Trophoblast cell (in vitro differentiated cells and primary cell): ENCODE measurements at regions not wholly inside any gene's neighbourhood (a gene's known extent, or its start where the extent isn't known, plus 50 kb on each side); places are given as distances from the start of the nearest gene placed in this dataset.

ENCODE experiments used
- DNase-seq, 2 donors: peaks; one replicate each; pipeline ENCODE4 v3.0.0-alpha.2; 2016
- H2AFZ ChIP-seq: 2 replicates; pipeline ENCODE4 v1.6.1; 2013; ENCODE audit warnings: low read length, moderate library complexity, mild to moderate bottlenecking; ENCODE audit not compliant: insufficient read depth, poor library complexity
- H2AK5ac ChIP-seq: 2 replicates; pipeline ENCODE4 v1.6.1; 2013; ENCODE audit warnings: mild to moderate bottlenecking, low read length
- H2BK120ac ChIP-seq: 2 replicates; pipeline ENCODE4 v1.6.1; 2013; ENCODE audit warnings: low read length, mild to moderate bottlenecking, moderate library complexity; ENCODE audit not compliant: insufficient read depth, poor library complexity
- H2BK12ac ChIP-seq: 2 replicates; pipeline ENCODE4 v1.6.1; 2013; ENCODE audit warnings: mild to moderate bottlenecking, low read length, moderate library complexity
- H2BK5ac ChIP-seq: 2 replicates; pipeline ENCODE4 v1.6.1; 2013; ENCODE audit warnings: low read length, low read depth, moderate library complexity, mild to moderate bottlenecking; ENCODE audit not compliant: poor library complexity
- H3K14ac ChIP-seq: 2 replicates; pipeline ENCODE4 v1.6.1; 2013; ENCODE audit warnings: mild to moderate bottlenecking, low read length
- H3K18ac ChIP-seq: 2 replicates; pipeline ENCODE4 v1.6.1; 2013; ENCODE audit warnings: mild to moderate bottlenecking, low read length
- H3K23ac ChIP-seq: 2 replicates; pipeline ENCODE4 v1.6.1; 2013; ENCODE audit warnings: low read length
- H3K27ac ChIP-seq: 2 replicates; pipeline ENCODE4 v1.5.1; 2013; ENCODE audit warnings: low read depth, mild to moderate bottlenecking, inconsistent platforms, low read length, moderate library complexity
- H3K27me3 ChIP-seq: 2 replicates; pipeline ENCODE4 v1.6.1; 2013; ENCODE audit warnings: inconsistent platforms, mild to moderate bottlenecking, low read length, moderate library complexity; ENCODE audit not compliant: insufficient read depth
- H3K36me3 ChIP-seq, 2 experiments: 1 replicate in 1 of 2; 2 replicates in 1 of 2; pipeline ENCODE4 v1.6.1; 2013; ENCODE audit warnings: low read length in 2 of 2, mild to moderate bottlenecking in 2 of 2, moderate library complexity in 1 of 2; ENCODE audit not compliant: insufficient read depth in 2 of 2, control insufficient read depth in 1 of 2
- H3K4ac ChIP-seq: 2 replicates; pipeline ENCODE4 v1.6.1; 2013; ENCODE audit warnings: low read depth, mild to moderate bottlenecking, low read length, moderate library complexity
- H3K4me1 ChIP-seq, 2 experiments: 1 replicate in 1 of 2; 2 replicates in 1 of 2; pipeline ENCODE4 v1.6.1; 2013; ENCODE audit warnings: low read length in 2 of 2, mild to moderate bottlenecking in 2 of 2, moderate library complexity in 1 of 2; ENCODE audit not compliant: insufficient read depth in 2 of 2, control insufficient read depth in 1 of 2
- H3K4me2 ChIP-seq: 2 replicates; pipeline ENCODE4 v1.6.1; 2013; ENCODE audit warnings: inconsistent platforms, mild to moderate bottlenecking, low read length, moderate library complexity
- H3K4me3 ChIP-seq: 2 replicates; pipeline ENCODE4 v1.5.1; 2013; ENCODE audit warnings: mild to moderate bottlenecking, low read depth, low read length, inconsistent platforms
- H3K79me1 ChIP-seq: one replicate; pipeline ENCODE4 v1.6.1; 2013; ENCODE audit warnings: low read length
- H3K79me2 ChIP-seq: 2 replicates; pipeline ENCODE4 v1.6.1; 2013; ENCODE audit warnings: low read length, mild to moderate bottlenecking; ENCODE audit not compliant: control insufficient read depth, insufficient read depth, poor library complexity
- H3K9ac ChIP-seq: 2 replicates; pipeline ENCODE4 v1.6.1; 2013; ENCODE audit warnings: mild to moderate bottlenecking, low read length
- H3K9me3 ChIP-seq: 2 replicates; pipeline ENCODE4 v1.6.1; 2013; ENCODE audit warnings: low read depth, mild to moderate bottlenecking, control low read depth, inconsistent platforms, low read length; ENCODE audit not compliant: insufficient read depth
- H4K12ac ChIP-seq: 2 replicates; pipeline ENCODE4 v1.6.1; 2013; ENCODE audit warnings: low read depth, mild to moderate bottlenecking, low read length, moderate library complexity
- H4K8ac ChIP-seq: 2 replicates; pipeline ENCODE4 v1.6.1; 2013; ENCODE audit warnings: low read depth, mild to moderate bottlenecking, low read length, moderate library complexity
- H4K91ac ChIP-seq: one replicate; pipeline ENCODE4 v1.6.1; 2013; ENCODE audit warnings: low read depth, mild to moderate bottlenecking, low read length, moderate library complexity
- WGBS: extraction: QIAGEN DNeasy Blood & Tissue Kit; methylation state at CpG from one replicate; pipeline ENCODE4 v1.1.7; 2013; ENCODE audit warnings: missing lambda C conversion rate; ENCODE audit not compliant: insufficient read length, insufficient coverage; ENCODE audit errors: extremely low coverage; 5-methylcytosine and 5-hydroxymethylcytosine counted together

DNA sequence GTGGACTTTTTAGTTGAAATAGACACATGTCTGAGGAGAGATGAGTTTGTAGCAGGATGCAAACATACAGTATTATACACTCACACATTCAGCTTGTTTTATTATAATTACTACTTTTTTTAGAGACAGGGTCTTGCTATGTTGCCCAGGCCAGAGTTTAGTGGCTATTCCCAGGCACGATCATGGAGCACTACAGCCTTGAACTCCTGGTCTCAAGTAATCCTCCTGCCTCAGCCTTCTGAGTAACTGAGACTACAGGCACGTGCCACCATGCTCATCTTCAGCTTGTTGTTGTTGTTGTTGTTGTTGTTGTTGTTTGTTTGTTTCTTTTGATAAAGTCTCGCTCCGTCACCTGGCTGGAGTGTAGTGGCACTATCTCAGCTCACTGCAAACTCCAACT, 94.7 kb upstream of the ACSL4 start:
- no peak overlapping the region for H3K23ac ChIP-seq
- H3K9ac ChIP-seq, result no peak overlapping the region
- no peaks in the 10 kb centered on the region for H3K27me3 ChIP-seq
- H4K12ac ChIP-seq, result no peak overlapping the region
- H2BK12ac ChIP-seq, result no peak overlapping the region
- H3K79me1 ChIP-seq, result peaks cover 6% of the 10 kb centered on the region
- no peak overlapping the region for H3K4me3 ChIP-seq
- peak overlapping the region; percentile 55 for H4K91ac ChIP-seq
- no peak overlapping the region for H3K27ac ChIP-seq
- peak overlapping the region; percentile 83 for H2BK120ac ChIP-seq
- H2AFZ ChIP-seq, result no peak overlapping the region
- H3K79me2 ChIP-seq, result no peaks in the 10 kb centered on the region
- no peaks in the 10 kb centered on the region for H3K9me3 ChIP-seq
- H2BK5ac ChIP-seq, result peak overlapping the region; percentile 63
- H3K4me1 ChIP-seq, result peaks cover 0 to 4% of the 10 kb centered on the region in 2 experiments
- peak overlapping the region; percentile 30 for H3K18ac ChIP-seq
- H3K4me2 ChIP-seq, result no peak overlapping the region
- H2AK5ac ChIP-seq, result peak overlapping the region; percentile 62
- H4K8ac ChIP-seq, result peak overlapping the region; percentile 28
- no peak overlapping the region for H3K4ac ChIP-seq
- DNase-seq, result no peak
- no CpG with 5 or more reads among the region's 4 CpGs for WGBS
- no peaks in the 10 kb centered on the region for H3K36me3 ChIP-seq
- no peak overlapping the region for H3K14ac ChIP-seq

DNA sequence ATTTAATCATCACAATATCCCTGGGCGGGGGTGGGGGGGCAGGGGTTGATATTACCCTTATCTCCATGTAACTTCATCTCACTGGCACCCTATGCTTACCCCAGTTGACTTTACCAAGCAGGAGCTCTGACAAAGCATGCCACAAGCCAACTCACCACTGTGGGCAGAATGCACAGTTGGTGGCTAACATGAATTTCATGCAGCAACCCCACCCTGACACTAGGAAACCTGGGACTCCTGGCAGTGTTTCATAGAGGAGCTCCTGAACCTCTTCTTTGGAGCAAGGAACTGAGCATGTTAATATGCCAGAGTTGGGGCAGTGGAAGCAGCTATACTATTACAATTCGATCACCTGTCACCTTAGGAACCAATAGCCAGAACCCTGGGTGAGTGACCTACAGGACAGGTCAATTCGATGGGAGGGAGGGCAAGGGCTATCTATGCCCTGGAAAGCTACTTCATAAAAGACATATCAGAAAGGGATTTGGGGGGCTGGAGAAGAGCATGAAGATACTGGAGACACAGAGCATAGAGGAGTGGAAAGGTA, 97.2 kb upstream of the ACSL4 start:
- Histone ChIP-seq H3K4ac (no peak overlapping the region), H4K8ac (no peak overlapping the region), H4K91ac (peak overlapping the region; percentile 14), H3K4me2 (no peak overlapping the region), H2AK5ac (no peak overlapping the region), H4K12ac (no peak overlapping the region), H3K27ac (peak overlapping the region; percentile 25), H3K27me3 (no peaks in the 10 kb centered on the region), H3K23ac (no peak overlapping the region), H3K4me1 (peaks cover 0 to 4% of the 10 kb centered on the region in 2 experiments), H3K79me1 (peaks cover 6% of the 10 kb centered on the region), H2BK5ac (no peak overlapping the region), H3K9me3 (no peaks in the 10 kb centered on the region), H2BK120ac (no peak overlapping the region), H3K18ac (peak overlapping the region; percentile 30), H2AFZ (no peak overlapping the region), H3K79me2 (no peaks in the 10 kb centered on the region), H3K14ac (no peak overlapping the region), H3K36me3 (no peaks in the 10 kb centered on the region), H3K9ac (no peak overlapping the region), H3K4me3 (no peak overlapping the region), H2BK12ac (no peak overlapping the region)
- DNase-seq, result no peak
- no CpG with 5 or more reads among the region's 3 CpGs for WGBS

DNA sequence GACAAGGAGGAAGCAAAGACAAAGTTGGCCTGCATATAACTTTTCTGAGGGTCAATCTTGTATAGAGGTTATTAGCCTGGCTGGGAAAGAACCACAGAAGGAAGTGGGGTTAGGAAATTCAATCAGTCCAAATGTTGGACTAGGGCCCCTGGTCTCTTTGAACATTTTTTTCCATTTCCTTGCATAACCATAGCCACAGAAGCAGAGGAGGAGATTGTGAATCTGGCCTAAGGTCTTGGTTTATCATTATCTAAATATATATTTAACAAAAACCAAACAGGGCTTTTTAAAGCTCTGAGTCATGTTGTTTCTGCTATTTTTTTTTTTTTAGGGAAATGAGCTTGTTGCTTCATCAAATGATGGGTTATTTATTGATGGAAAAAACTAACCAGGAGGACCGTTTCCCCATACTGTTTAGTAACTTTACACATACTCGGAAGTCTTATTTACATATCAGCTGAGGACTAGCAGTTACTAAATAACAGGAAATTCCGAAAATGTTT, 97.7 kb upstream of the ACSL4 start:
- Histone ChIP-seq H2AFZ (no peak overlapping the region), H2BK120ac (no peak overlapping the region), H3K79me2 (no peaks in the 10 kb centered on the region), H4K8ac (no peak overlapping the region), H3K79me1 (peaks cover 6% of the 10 kb centered on the region), H3K14ac (no peak overlapping the region), H3K27ac (peak overlapping the region; percentile 25), H3K4me3 (no peak overlapping the region), H2BK12ac (no peak overlapping the region), H4K12ac (no peak overlapping the region), H2BK5ac (no peak overlapping the region), H3K9ac (no peak overlapping the region), H3K4me1 (peaks cover 0 to 4% of the 10 kb centered on the region in 2 experiments), H3K4me2 (no peak overlapping the region), H2AK5ac (no peak overlapping the region), H3K23ac (no peak overlapping the region), H3K36me3 (no peaks in the 10 kb centered on the region), H4K91ac (no peak overlapping the region), H3K4ac (no peak overlapping the region), H3K27me3 (no peaks in the 10 kb centered on the region), H3K9me3 (no peaks in the 10 kb centered on the region), H3K18ac (no peak overlapping the region)
- DNase-seq, result peak in 1 of 2 donors; percentile 43
- WGBS, result no CpG with 5 or more reads among the region's 3 CpGs

DNA sequence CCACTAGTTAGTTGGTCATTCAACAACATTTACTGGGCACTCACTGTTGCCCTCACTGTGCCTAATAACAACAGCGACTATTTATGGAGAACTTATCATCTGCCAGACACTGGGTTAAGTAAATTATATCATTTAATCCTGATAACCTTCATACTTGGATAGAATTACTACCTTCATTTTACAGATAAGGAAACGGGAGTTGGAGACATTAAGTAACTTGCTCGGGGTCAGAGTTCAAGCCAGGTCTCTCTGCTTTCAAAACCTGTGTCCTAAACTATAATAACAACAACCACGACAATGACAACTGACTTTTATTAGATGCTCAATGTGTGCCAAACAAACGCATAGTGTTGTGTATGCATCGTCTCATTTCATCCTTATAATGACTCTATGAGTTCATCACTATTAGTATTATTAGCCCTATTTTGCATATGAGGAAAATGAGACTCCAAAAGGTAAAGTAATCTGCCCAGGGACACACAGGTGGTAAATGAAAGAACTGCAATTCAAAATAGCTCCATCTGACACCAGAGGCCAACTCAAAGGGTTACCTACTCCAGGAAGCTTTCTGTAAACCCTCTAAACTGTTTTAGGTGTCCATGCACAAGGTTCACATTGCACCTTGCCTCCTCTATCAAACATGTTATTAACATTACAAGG, 98.4 kb upstream of the ACSL4 start:
- Histone ChIP-seq H3K18ac (no peak overlapping the region), H3K79me1 (peaks cover 6% of the 10 kb centered on the region), H4K12ac (no peak overlapping the region), H3K4ac (no peak overlapping the region), H3K27me3 (no peaks in the 10 kb centered on the region), H4K8ac (no peak overlapping the region), H3K36me3 (no peaks in the 10 kb centered on the region), H2BK5ac (no peak overlapping the region), H3K4me1 (peaks cover 0 to 2% of the 10 kb centered on the region in 2 experiments), H3K79me2 (no peaks in the 10 kb centered on the region), H4K91ac (no peak overlapping the region), H3K4me2 (no peak overlapping the region), H3K27ac (no peak overlapping the region), H3K23ac (no peak overlapping the region), H2BK12ac (no peak overlapping the region), H2AFZ (no peak overlapping the region), H3K4me3 (no peak overlapping the region), H3K9ac (no peak overlapping the region), H3K9me3 (no peaks in the 10 kb centered on the region), H2AK5ac (no peak overlapping the region), H2BK120ac (no peak overlapping the region), H3K14ac (no peak overlapping the region)
- no CpG with 5 or more reads among the region's 6 CpGs for WGBS
- DNase-seq, result no peak
